Ascending aorta (tissue), 2 donors: ENCODE measurements at regions not wholly inside any gene's neighbourhood (a gene's known extent, or its start where the extent isn't known, plus 50 kb on each side); places are given as distances from the start of the nearest gene placed in this dataset.

Source experiments
- DNase-seq, 2 donors: peaks; one replicate each; pipeline ENCODE4 v3.0.0-alpha.2; 2019; ENCODE audit warnings: low spot score in 2 of 2
- H3K27ac ChIP-seq, 2 donors: fragments of 200-600 bp; sonication (generic); one replicate each; pipeline ENCODE4 v1.5.1; 2016 to 2017; ENCODE audit warnings: mild to moderate bottlenecking in 1 of 2
- H3K27me3 ChIP-seq: fragments of 200-600 bp; sonication (generic); one replicate; pipeline ENCODE4 v1.5.1; 2017
- H3K36me3 ChIP-seq, 2 donors: fragments of 200-600 bp; sonication (generic); one replicate each; pipeline ENCODE4 v1.5.1; 2016
- H3K4me1 ChIP-seq, 2 donors: fragments of 200-600 bp; sonication (generic); one replicate each; pipeline ENCODE4 v1.5.1; 2016 to 2017; ENCODE audit warnings: mild to moderate bottlenecking in 1 of 2
- H3K4me3 ChIP-seq, 2 donors: fragments of 200-600 bp; sonication (generic); one replicate each; pipeline ENCODE4 v1.5.1; 2016 to 2017; ENCODE audit warnings: mild to moderate bottlenecking in 1 of 2
- H3K9me3 ChIP-seq, 2 donors: fragments of 200-600 bp; sonication (generic); one replicate each; pipeline ENCODE4 v1.5.1; 2016
- CTCF ChIP-seq, 3 experiments: fragments of 200-600 bp in 2 of 3; fragments of 450-650 bp in 1 of 3; sonication (generic) in 2 of 3; IDR thresholded peaks; one replicate each; pipeline ENCODE4 v1.5.1; 2016 to 2019; ENCODE audit warnings: antibody characterized with exemption in 3 of 3, mild to moderate bottlenecking in 1 of 3, moderate library complexity in 1 of 3
- intact Hi-C: fragments of 100-400 bp; cut with DNase I; formaldehyde crosslinking; loops from one replicate; pipeline ENCODE4 v1.15.1; 2023

GRCh38 chr5:57334475-57334874 lies 148.1 kb downstream of the ACTBL2 start:
- DNase-seq: no peak
- TF ChIP-seq CTCF (IDR thresholded peaks at IDR 0.05): no peak
- no peaks in the 10 kb centered on the region for H3K9me3 ChIP-seq
- H3K27me3 ChIP-seq: no peaks in the 10 kb centered on the region
- intact Hi-C loops: no loop called here
- no peaks in the 10 kb centered on the region for H3K36me3 ChIP-seq
- H3K27ac ChIP-seq: peak overlapping the region in 1 of 2 donors; percentile 37
- H3K4me3 ChIP-seq: no peak overlapping the region
- H3K4me1 ChIP-seq: peaks cover 0 to 12% of the 10 kb centered on the region in 2 donors

- Histone ChIP-seq H3K4me1 (peaks cover 0 to 12% of the 10 kb centered on the region in 2 donors), H3K27me3 (no peaks in the 10 kb centered on the region), H3K36me3 (no peaks in the 10 kb centered on the region), H3K4me3 (no peak overlapping the region), H3K27ac (no peak overlapping the region), H3K9me3 (no peaks in the 10 kb centered on the region)
- no peak for DNase-seq
- TF ChIP-seq CTCF (IDR thresholded peaks at IDR 0.05): no peak
- intact Hi-C loops: no loop called here
Measured at GRCh38 chr5:57332361-57332760, 150.2 kb downstream of the ACTBL2 start.

GRCh38 chr5:57327561-57328367 lies 153.9 kb downstream of the GPBP1 start:
- Histone ChIP-seq H3K27ac (no peak overlapping the region), H3K9me3 (no peaks in the 10 kb centered on the region), H3K27me3 (no peaks in the 10 kb centered on the region), H3K36me3 (no peaks in the 10 kb centered on the region), H3K4me3 (no peak overlapping the region), H3K4me1 (peaks cover 0 to 2% of the 10 kb centered on the region in 2 donors)
- intact Hi-C loops: no loop called here
- no peak for TF ChIP-seq CTCF (IDR thresholded peaks at IDR 0.05)
- DNase-seq: no peak

GRCh38 chr5:57325678-57326397 lies 152.0 kb downstream of the GPBP1 start:
- no peak for TF ChIP-seq CTCF (IDR thresholded peaks at IDR 0.05)
- H3K4me1 ChIP-seq: no peaks in the 10 kb centered on the region
- DNase-seq: no peak
- no peaks in the 10 kb centered on the region for H3K27me3 ChIP-seq
- no peaks in the 10 kb centered on the region for H3K9me3 ChIP-seq
- intact Hi-C loops: no loop called here
- no peaks in the 10 kb centered on the region for H3K36me3 ChIP-seq
- H3K4me3 ChIP-seq: no peak overlapping the region
- H3K27ac ChIP-seq: no peak overlapping the region

GRCh38 chr5:57324861-57325260 lies 151.0 kb downstream of the GPBP1 start:
- no peaks in the 10 kb centered on the region for H3K4me1 ChIP-seq
- no peak overlapping the region for H3K27ac ChIP-seq
- H3K27me3 ChIP-seq: no peaks in the 10 kb centered on the region
- no peak overlapping the region for H3K4me3 ChIP-seq
- H3K9me3 ChIP-seq: no peaks in the 10 kb centered on the region
- DNase-seq: no peak
- no peak for TF ChIP-seq CTCF (IDR thresholded peaks at IDR 0.05)
- no peaks in the 10 kb centered on the region for H3K36me3 ChIP-seq
- intact Hi-C loops: no loop called here
